Astrocyte of the spinal cord (primary cell): ENCODE measurements at regions not wholly inside any gene's neighbourhood (a gene's known extent, or its start where the extent isn't known, plus 50 kb on each side); places are given as distances from the start of the nearest gene placed in this dataset.

Source experiments
- DNase-seq: peaks from one replicate; pipeline ENCODE4 v3.0.0; 2011; ENCODE audit warnings: low read depth, low spot score
- H3K4me3 ChIP-seq: 2 replicates; pipeline ENCODE4 v1.5.1; 2011; ENCODE audit warnings: low read depth, mild to moderate bottlenecking, low read length, moderate library complexity
- CTCF ChIP-seq: IDR thresholded peaks from 2 replicates; pipeline ENCODE4 v1.5.1; 2012; ENCODE audit warnings: low read depth, mild to moderate bottlenecking, low read length, inconsistent platforms
- in situ Hi-C: cut with HindIII; loops from 2 replicates; pipeline ENCODE4 v1.10.0; 2017; ENCODE audit warnings: low sequenced_read_pairs

DNA sequence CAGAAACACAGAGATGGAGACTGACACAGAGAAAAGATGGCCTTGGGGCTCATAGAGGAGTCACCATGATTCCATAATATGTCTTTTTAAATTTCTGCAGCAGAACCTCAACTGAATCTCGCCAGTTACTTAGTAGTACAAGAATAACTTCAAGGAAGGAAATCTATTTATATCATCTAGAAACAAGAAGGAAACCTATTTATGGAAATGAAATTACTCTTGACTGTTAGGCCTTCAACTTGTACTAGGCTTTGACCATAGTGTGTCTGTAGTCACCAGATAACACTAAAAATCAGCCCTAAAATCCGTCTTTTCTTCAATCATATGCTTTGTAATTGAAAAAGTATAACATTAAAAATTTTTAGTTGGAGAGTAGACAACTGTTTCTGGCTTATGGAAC, 740.4 kb downstream of the TRIML1 start:
- TF ChIP-seq CTCF = no peak
- no peak overlapping the region for H3K4me3 ChIP-seq
- no peak for DNase-seq
- in situ Hi-C loops = no loop called here

DNA sequence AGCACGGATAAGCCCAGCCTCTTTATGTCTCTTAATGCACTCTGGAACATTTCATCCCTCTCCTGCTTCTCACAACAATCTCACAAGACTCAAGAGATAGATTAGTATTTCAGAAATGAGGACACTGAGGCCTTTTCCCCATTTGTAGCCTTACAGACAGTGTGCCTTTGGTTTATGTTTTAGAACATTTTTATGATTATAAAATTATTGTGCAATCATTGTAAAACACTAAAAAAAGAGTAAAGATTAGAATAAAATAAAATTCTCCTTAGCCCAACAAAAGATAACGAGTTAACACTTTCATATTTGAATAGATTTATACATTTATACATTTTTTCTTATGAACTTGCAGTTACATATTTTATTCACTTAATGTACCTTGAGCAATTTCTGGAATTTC, 748.7 kb downstream of the TRIML1 start:
- no peak for TF ChIP-seq CTCF
- no peak overlapping the region for H3K4me3 ChIP-seq
- no peak for DNase-seq
- in situ Hi-C loops = no loop called here

DNA sequence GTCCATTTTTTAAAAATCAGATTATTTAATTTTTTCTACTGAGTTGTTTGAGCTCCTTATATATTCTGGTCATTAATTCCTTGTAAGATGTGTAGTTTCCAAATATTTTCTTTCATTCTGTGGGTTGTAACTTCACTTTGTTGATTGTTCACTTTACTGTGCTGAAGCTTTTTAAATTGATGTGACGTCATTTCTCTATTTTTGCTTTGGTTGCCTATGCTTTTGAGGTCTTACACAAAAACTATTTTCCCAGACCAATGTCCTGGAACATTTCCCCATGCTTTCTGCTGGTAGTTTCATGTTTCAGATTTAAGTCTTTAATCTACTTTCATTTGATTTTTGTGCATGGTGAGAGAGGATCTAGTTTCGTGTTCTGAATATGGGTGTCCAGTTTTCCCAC, 753.6 kb downstream of the TRIML1 start:
- TF ChIP-seq CTCF = no peak
- DNase-seq = no peak
- in situ Hi-C loops = no loop called here
- no peak overlapping the region for H3K4me3 ChIP-seq

- no peak for TF ChIP-seq CTCF
- in situ Hi-C loops = no loop called here
- DNase-seq = no peak
Observed at GRCh38 chr4:188903986-188904385, 764.7 kb downstream of the TRIML1 start.

GRCh38 chr4:188904617-188905016, 765.4 kb downstream of the TRIML1 start:
- H3K4me3 ChIP-seq = no peak overlapping the region
- no peak for DNase-seq
- in situ Hi-C loops = no loop called here
- TF ChIP-seq CTCF = no peak

More at GRCh38 chr4:188903986-188904385, 764.7 kb downstream of the TRIML1 start:
- H3K4me3 ChIP-seq = no peak overlapping the region

GRCh38 chr4:188905248-188905647, 766.0 kb downstream of the TRIML1 start:
- TF ChIP-seq CTCF = no peak
- H3K4me3 ChIP-seq = no peak overlapping the region
- in situ Hi-C loops = no loop called here
- DNase-seq = no peak

DNA sequence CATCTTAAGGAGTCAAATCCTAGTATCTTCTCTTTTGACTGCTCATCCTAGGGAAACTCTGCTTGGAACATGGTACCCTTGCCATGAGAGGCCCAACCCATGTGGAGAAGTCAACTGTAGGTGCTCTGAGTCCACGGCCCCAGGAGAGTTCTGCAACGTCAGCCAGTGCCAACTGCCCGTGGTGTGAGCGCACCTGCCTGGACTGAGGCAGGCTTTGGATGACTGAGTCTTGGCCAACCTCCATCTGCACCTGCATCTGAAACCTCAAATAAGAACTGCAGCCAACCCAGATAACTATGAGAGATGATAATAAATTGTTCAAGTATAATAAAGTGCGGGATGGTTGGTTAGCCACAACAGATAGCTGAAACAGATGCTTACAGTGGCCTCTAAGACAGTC, 772.0 kb downstream of the TRIML1 start:
- DNase-seq = no peak
- no peak overlapping the region for H3K4me3 ChIP-seq
- no peak for TF ChIP-seq CTCF
- in situ Hi-C loops = no loop called here
